ENCODE measurements at regions not wholly inside any gene's neighbourhood (a gene's known extent, or its start where the extent isn't known, plus 50 kb on each side); places are given as distances from the start of the nearest gene placed in this dataset.

DNA sequence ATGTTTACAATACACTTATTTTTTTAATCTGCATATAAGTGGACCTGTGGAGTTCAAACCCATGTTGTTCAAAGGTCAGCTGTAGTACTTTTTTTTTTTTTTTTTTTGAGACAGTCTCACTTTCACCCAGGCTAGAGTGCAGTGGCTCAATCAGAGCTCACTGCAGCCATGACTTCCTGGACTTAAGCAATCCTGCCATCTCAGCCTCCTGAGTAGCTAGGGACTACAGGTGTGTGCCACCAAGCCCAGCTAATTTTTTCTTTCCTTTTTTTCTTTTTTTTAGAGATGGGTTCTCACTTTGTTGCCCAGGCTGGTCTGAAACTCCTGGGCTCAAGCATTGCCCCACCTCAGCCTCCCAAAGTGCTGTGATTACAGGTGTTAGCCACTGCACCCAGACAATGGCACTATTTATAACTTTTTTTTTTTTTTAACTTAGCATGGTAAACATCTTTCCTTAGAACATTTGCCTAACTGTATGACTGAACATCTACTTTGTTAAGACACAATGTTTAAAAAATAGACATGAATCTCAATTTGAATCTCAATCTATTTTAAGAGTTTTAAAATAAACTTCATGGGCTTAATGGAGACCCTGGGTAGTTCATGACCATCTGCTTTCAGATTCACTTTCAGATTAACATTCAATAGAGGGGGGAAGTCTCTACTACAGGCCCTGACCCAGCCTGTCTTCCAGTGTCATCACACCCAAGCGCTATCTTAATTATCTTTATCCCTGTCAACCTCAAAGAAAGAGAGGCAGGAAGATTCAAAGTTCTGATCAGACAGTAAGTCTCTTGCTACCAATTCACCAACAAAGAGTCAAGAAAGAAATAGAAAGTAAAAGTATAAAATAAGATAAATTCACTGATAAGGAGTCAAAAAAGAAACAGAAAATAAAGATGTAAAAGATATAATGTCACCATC, 97.7 kb upstream of the DOCK9 start:
- DNase-seq (ENCODE audit: low spot score in 2 of 2, unreplicated experiment in 2 of 2) = no peak
- no peak for TF ChIP-seq CTCF (IDR thresholded peaks at IDR 0.05; ENCODE audit: unreplicated experiment)
- Mint-ChIP-seq H3K36me3 (peaks cover 15% of the 10 kb centered on the region), H3K27ac (no peak overlapping the region), H3K9me3 (peaks cover 15% of the 10 kb centered on the region), H3K4me3 (no peak overlapping the region), H3K4me1 (peaks cover 13% of the 10 kb centered on the region), H3K27me3 (ENCODE audit: low read depth) (no peaks in the 10 kb centered on the region)

- H3K27ac Mint-ChIP-seq = no peak overlapping the region
- H3K4me3 Mint-ChIP-seq = no peak overlapping the region
- H3K4me1 Mint-ChIP-seq = peaks cover 13% of the 10 kb centered on the region
- H3K9me3 Mint-ChIP-seq = peaks cover 11% of the 10 kb centered on the region
- no peaks in the 10 kb centered on the region for H3K27me3 Mint-ChIP-seq (ENCODE audit: low read depth)
- no peak for DNase-seq (ENCODE audit: low spot score in 2 of 2, unreplicated experiment in 2 of 2)
- no peak for TF ChIP-seq CTCF (IDR thresholded peaks at IDR 0.05; ENCODE audit: unreplicated experiment)
- H3K36me3 Mint-ChIP-seq = peaks cover 10% of the 10 kb centered on the region
Observed at GRCh38 chr13:99078017-99078771, 100.3 kb upstream of the DOCK9 start.

- TF ChIP-seq CTCF (IDR thresholded peaks at IDR 0.05; ENCODE audit: unreplicated experiment) = no peak
- H3K27me3 Mint-ChIP-seq (ENCODE audit: low read depth) = peaks cover 8% of the 10 kb centered on the region
Observed at GRCh38 chr13:99080131-99080530, 102.3 kb upstream of the DOCK9 start.

GRCh38 chr13:99083981-99084380, 106.1 kb upstream of the DOCK9 start:
- Mint-ChIP-seq H3K9me3 (no peaks in the 10 kb centered on the region), H3K27ac (no peak overlapping the region), H3K4me1 (peaks cover 15% of the 10 kb centered on the region), H3K27me3 (ENCODE audit: low read depth) (peaks cover 13% of the 10 kb centered on the region), H3K36me3 (no peaks in the 10 kb centered on the region), H3K4me3 (no peak overlapping the region)
- DNase-seq (ENCODE audit: low spot score in 2 of 2, unreplicated experiment in 2 of 2) = no peak
- TF ChIP-seq CTCF (IDR thresholded peaks at IDR 0.05; ENCODE audit: unreplicated experiment) = no peak

More at GRCh38 chr13:99080131-99080530, 102.3 kb upstream of the DOCK9 start:
- no peak for DNase-seq (ENCODE audit: low spot score in 2 of 2, unreplicated experiment in 2 of 2)
- Mint-ChIP-seq H3K36me3 (no peaks in the 10 kb centered on the region), H3K27ac (no peak overlapping the region), H3K9me3 (no peaks in the 10 kb centered on the region), H3K4me1 (peaks cover 19% of the 10 kb centered on the region), H3K4me3 (no peak overlapping the region)

GRCh38 chr13:99085139-99085807, 107.4 kb upstream of the DOCK9 start:
- no peaks in the 10 kb centered on the region for H3K36me3 Mint-ChIP-seq
- no peak for DNase-seq (ENCODE audit: low spot score in 2 of 2, unreplicated experiment in 2 of 2)
- H3K27me3 Mint-ChIP-seq (ENCODE audit: low read depth) = peaks cover 13% of the 10 kb centered on the region
- H3K4me3 Mint-ChIP-seq = peak overlapping the region; percentile 68
- H3K4me1 Mint-ChIP-seq = peaks cover 14% of the 10 kb centered on the region
- TF ChIP-seq CTCF (IDR thresholded peaks at IDR 0.05; ENCODE audit: unreplicated experiment) = no peak
- H3K9me3 Mint-ChIP-seq = no peaks in the 10 kb centered on the region
- H3K27ac Mint-ChIP-seq = no peak overlapping the region

Data from mesothelial cell of epicardium (in vitro differentiated cells).